ENCODE measurements at regions not wholly inside any gene's neighbourhood (a gene's known extent, or its start where the extent isn't known, plus 50 kb on each side); places are given as distances from the start of the nearest gene placed in this dataset.

- TF ChIP-seq REST (IDR thresholded peaks at IDR 0.05) (no peak), RCOR1 (IDR thresholded peaks at IDR 0.05; ENCODE audit: low read depth, low read length) (no peak), CTCF (IDR thresholded peaks at IDR 0.05) (no peak), USF2 (IDR thresholded peaks at IDR 0.05) (no peak), HOXB13 (CRISPR knock-in tag; IDR thresholded peaks at IDR 0.05; ENCODE audit: low read depth) (no peak), MAFK (IDR thresholded peaks at IDR 0.05; ENCODE audit: partially characterized antibody) (no peak), PBX3 (IDR thresholded peaks at IDR 0.05) (no peak), SMC3 (IDR thresholded peaks at IDR 0.05) (no peak), E2F6 (IDR thresholded peaks at IDR 0.05; ENCODE audit: borderline replicate concordance, low read depth) (no peak)
Observed at GRCh38 chr11:97965849-97966646, 1054.7 kb upstream of the CNTN5 start.

Measured in A549 (cell line).